Hepatocyte (in vitro differentiated cells): ENCODE measurements at regions not wholly inside any gene's neighbourhood (a gene's known extent, or its start where the extent isn't known, plus 50 kb on each side); places are given as distances from the start of the nearest gene placed in this dataset.

Experiments
- EZH2 ChIP-seq: fragments of 200-600 bp; sonication (generic); IDR thresholded peaks from 2 replicates; pipeline ENCODE4 v1.6.1; 2016; ENCODE audit warnings: antibody characterized with exemption, mild to moderate bottlenecking, borderline replicate concordance
- EZH2phosphoT487 ChIP-seq: fragments of 200-600 bp; sonication (generic); IDR thresholded peaks from one replicate; pipeline ENCODE4 v1.6.1; 2018; ENCODE audit warnings: antibody characterized with exemption, mild to moderate bottlenecking, low read depth, moderate library complexity; ENCODE audit not compliant: unreplicated experiment, severe bottlenecking
- TF ChIP-seq, protein P1 (sequence below): fragments of 200-600 bp; sonication (generic); IDR thresholded peaks from 2 replicates; pipeline ENCODE4 v1.5.1; 2016; ENCODE audit warnings: antibody characterized with exemption, mild to moderate bottlenecking; ENCODE audit not compliant: poor library complexity

GRCh38 chrX:153244767-153245166, 65.7 kb downstream of the MAGEA1 start:
- TF ChIP-seq, protein P1, sequence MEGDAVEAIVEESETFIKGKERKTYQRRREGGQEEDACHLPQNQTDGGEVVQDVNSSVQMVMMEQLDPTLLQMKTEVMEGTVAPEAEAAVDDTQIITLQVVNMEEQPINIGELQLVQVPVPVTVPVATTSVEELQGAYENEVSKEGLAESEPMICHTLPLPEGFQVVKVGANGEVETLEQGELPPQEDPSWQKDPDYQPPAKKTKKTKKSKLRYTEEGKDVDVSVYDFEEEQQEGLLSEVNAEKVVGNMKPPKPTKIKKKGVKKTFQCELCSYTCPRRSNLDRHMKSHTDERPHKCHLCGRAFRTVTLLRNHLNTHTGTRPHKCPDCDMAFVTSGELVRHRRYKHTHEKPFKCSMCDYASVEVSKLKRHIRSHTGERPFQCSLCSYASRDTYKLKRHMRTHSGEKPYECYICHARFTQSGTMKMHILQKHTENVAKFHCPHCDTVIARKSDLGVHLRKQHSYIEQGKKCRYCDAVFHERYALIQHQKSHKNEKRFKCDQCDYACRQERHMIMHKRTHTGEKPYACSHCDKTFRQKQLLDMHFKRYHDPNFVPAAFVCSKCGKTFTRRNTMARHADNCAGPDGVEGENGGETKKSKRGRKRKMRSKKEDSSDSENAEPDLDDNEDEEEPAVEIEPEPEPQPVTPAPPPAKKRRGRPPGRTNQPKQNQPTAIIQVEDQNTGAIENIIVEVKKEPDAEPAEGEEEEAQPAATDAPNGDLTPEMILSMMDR: no peak
- TF ChIP-seq EZH2phosphoT487: no peak
- TF ChIP-seq EZH2: no peak
